Fibroblast of skin of right biceps (primary cell): ENCODE measurements at regions not wholly inside any gene's neighbourhood (a gene's known extent, or its start where the extent isn't known, plus 50 kb on each side); places are given as distances from the start of the nearest gene placed in this dataset.
"Not testable (repeated sequence)": the region's sequence is repeated elsewhere in the genome, so short reads cannot be mapped to it uniquely, and the experiment has no call there.

Experiments used
- DNase-seq: peaks from one replicate; pipeline ENCODE4 v3.0.0-alpha.2; 2013

DNA sequence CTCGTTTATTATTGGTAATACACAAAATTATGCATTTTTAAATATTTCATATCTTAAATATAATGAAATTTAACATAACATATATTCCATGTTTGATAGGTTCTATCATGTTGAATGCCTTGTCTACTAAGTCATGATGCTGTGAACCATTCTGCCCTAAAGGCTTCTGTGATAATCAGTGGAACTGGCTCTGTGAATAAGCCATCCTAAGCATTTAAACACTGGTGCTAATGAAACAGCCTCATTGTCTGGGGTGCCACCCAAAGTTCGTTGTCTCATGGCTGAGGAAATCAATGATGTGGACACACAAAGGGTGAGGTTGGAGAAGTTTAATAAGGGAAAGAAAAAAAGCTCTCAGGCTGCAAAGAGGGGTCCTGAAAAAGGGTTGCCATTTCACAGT, 264.7 kb upstream of the ZRANB2 start:
- DNase-seq, result no peak

- no peak for DNase-seq
Measured at GRCh38 chr1:71343686-71344416, 263.0 kb upstream of the ZRANB2 start.

DNA sequence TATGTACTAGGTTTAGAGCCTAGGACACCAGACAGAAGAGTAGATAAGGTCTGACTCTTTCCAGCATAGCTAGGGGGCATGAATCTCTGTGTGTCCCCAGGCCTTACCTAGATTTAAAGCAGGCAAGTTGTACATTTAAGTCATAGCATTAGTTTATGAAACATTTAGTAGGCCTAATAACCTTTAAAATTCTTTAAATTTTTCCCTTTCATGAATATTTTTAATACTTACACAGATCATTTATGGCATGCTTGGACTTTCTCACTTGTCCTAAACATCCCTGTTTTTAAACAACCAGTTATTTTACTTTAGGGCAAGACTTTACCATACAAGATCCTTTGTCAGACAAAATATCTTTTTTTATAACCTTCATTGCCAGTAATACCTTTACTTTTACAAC, 258.4 kb upstream of the ZRANB2 start:
- peak; percentile 11 for DNase-seq

DNA sequence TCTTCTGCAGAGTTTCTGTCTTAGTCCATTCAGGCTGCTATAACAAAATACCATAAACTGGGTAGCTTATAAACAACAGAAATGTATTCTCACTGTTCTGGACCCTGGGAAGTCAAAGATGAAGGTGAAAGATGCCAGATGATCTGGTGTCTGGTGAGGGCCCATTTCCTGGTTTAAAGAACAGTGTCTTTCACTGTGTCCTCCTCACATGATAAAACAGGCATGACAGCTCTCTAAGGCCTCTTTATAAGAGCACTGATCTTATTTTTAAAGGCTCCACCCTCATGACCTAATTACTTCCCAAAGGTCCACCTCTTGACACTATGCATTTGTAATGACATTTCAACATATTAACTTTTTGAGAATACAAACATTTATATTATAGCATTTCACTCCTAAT, 250.2 kb upstream of the ZRANB2 start:
- no peak for DNase-seq

DNA sequence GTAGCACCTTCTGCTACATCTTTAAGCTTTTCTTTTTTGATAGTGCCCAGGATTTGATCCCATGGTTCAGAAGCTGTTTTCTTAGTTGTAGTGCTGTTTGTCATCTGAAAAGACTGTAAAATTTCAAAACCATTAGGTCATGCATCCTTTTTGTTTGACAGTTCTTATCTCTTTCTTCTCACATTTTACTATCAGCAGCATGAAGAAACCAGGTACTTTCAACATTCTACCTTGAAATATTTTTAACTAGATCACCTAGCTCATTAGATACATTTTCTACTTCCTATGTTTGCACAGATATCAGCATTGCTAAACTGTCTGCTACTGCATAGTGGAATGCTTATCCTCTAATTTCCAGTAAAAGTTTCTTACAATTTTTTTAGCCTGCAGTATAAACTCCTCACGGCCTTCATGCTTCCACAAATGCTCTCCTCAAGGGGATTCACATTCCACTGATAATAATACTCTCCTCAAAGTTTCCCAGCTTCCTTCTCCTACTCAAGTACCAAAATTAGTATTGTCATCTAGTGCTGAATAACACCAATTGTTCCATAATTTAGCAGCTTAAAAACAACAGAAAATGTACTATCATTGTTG, 243.9 kb upstream of the ZRANB2 start:
- DNase-seq, result no peak

DNA sequence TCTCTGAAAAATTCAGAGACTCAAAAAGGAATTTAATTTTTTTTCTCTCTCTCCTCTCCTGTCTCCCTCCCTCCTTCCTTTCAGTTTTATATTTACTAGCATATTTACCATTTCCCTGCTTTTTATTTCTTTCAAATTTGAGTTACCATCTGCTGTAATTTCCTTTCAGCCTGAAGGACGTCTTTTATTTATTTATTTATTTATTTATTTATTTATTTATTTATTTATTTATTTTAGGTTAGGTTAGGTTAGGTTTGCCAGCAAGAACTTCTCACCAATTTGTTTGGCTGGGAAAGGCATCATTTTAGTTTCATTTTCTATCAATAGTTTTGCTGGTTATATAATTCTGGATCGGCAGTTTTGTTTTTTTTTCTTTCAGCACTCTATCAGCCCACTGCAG, 231.7 kb upstream of the ZRANB2 start:
- no peak for DNase-seq

- no peak for DNase-seq
Measured at GRCh38 chr1:71311376-71311775, 230.5 kb upstream of the ZRANB2 start.

DNA sequence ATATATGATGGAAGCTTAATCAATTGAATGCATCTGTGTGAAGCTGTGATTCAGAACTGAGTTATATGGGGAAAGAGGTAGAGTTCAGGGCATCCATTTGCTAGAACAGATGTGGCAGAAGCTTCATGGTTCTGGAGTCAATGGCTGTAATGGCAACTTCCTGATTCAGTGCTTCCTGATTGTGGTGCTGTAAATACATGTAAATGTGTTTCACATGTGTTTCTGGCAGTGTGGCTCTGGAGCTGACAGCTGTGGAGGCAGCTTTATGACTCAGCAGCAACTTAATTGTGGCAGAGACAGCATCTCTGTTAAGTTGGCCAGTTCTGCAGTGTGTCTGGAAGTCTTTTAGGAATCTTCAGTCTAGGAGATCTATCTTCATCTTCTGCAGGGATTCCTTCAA, 226.6 kb upstream of the ZRANB2 start:
- peak; percentile 85 for DNase-seq

DNA sequence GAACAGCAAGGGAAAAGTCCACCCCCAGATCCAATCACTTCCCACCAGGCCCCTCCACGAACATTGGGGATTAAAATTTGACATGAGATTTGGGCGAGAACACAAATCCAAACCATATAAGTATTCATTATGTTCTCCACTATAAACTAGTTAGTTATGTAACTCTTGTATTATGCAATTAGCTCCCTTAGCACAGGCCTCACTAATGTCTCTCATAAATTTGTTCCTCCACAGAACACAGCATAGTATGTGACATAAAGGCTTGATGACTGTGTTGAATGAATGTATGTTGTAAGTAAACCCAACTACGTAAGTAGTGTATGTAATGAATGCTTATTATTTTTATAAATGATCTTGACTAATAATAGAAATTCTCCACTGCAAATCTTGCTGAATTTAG, 223.3 kb upstream of the ZRANB2 start:
- no peak for DNase-seq

DNA sequence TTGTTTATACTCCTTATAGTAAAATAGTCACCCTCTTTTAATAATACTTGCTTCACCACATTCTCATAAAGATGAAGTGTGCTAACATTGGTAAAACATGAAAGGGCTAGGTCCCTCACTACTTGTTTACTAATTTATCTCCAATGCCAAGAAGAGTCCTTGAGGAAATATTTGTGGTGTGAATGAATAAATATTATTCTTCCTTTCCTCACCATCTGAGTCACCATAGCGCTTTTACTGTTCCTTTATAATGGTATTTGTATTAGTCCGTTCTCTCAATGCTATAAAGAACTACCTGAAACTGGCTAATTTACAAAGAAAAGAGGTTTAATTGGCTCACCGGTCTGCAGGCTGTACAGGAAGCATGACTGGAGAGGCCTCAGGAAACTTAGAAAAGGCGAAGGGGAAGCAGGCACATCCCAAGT, 222.8 kb upstream of the ZRANB2 start:
- no peak for DNase-seq

GRCh38 chr1:71298633-71299032, 217.8 kb upstream of the ZRANB2 start:
- DNase-seq, result peak; percentile 32

DNA sequence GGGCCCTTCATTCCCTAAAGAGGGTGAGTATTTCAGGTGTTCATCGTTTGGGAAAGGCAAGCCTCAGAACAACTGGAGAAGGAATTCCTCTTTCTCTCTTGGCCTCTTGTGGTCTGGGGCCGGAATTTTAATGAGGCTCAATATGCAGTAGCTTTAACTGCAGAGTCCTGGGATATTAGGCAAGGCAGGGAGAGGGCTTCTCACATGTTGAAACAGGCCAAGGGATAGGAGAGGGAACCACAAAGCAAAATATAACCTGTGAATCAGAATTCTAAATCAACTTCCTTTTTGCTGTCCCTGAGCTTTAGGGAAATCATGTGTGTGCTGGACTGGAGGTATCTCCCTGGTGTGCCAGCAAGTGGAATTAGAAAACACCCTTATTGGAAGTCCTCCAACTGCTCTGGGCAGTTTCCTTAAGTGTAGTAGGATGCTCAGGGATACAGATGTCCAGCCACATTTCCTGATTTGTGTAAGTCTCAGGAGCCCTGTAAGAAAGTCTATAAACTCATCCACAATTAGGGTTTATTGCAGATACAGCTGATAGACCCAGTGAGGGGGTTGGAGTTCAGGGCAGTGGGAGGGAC, 215.8 kb upstream of the ZRANB2 start:
- peak; percentile 44 for DNase-seq

- peak; percentile 48 for DNase-seq
Measured at GRCh38 chr1:71295350-71295749, 214.5 kb upstream of the ZRANB2 start.

- peak; percentile 56 for DNase-seq
Measured at GRCh38 chr1:71294178-71294577, 213.3 kb upstream of the ZRANB2 start.

GRCh38 chr1:71292203-71292602, 211.4 kb upstream of the ZRANB2 start:
- no peak for DNase-seq

DNA sequence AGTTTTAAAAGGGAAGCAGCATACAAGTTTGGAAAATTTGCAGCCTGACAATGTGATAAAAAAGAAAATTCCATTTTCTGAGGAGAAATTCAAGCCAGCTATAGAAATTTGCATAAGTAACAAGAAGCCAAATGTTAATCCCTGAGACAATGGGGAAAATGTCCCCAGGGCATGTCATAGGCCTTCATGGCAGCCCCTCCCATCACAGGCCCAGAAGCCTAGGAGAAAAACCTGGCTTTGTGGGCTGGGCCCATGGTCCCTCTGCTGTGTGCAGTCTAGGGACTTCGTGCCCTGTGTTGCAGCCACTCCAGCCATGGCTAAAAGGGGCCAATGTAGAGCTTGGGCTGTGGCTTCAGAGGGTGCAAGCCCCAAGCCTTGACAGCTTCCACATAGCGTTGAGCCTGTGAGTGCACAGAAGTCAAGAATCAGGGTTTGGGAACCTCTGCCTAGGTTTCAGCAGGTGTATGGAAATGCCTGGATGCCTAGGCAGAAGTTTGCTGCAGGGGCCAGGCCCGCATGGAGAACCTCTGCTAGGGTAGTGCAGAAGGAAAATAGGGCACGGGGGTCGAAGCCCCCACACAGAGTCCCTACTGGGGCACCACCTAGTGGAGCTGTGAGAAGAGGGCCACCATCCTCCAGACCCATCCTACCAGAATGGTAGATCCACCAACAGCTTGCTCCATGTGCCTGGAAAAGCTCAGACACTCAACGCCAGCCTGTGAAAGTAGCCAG, 209.8 kb upstream of the ZRANB2 start:
- DNase-seq, result not testable (repeated sequence)

DNA sequence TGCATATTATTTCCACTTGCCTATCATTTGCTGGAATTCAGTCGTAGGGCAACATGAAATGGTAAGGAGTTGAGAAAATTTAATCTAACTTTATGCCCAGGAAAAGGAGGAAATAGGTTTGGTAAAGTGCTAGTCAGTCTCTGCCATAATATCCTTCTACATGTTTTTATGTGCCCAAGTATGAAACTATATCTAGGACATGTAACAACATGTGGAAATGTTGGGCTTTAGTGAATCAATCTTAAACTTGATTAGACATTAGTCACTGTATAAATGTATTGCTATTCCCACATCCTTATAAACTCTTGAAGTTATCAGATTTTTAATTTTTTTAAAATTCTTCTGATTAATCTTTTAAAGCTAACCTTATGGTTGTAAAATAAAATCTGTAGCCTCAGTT, 204.7 kb upstream of the ZRANB2 start:
- DNase-seq, result no peak

DNA sequence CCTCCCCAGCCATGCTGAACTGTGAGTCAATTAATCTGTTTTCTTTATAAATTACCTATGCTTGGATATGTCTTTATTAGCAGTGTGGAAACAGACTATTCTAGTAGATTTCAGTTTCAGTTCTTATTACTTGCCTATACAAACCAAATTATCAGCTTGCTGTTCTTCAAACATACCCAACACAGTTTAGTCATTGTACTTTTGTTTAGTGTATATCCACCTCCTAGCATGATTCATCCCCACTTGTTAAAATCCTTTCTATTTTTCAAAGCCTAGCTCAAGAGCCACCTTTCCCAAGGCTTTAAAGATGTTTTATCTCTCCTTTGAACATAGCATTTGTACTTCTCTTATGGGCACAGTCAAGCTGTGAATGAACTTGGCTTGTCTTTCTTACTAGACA, 195.6 kb upstream of the ZRANB2 start:
- DNase-seq, result no peak

- peak; percentile 94 for DNase-seq
Measured at GRCh38 chr1:71273334-71273733, 192.5 kb upstream of the ZRANB2 start.

DNA sequence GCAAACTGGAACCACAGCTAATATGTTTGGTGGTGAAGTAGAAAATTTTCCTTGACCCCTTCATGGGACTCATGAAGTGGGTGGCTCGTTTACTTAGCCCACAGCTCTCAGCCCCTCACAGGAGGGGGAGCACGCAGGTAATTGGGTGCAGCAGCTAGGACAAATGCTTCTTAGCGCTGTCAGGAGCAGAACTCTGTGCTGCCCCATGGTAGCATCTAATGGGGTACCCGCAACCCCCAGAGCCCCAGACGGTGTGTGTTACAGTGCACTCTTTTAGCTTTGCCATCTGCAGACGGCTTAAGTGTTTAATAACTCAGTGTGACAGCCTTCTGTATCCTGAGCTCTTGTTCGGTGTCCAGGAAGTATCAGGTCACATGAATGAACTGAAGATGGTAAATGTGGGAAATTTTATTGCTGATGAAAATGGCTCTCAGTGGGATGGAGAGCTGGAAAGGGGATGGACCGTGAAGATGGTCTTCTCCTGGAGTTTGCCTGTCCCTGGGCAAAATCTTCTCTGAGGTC, 189.6 kb upstream of the ZRANB2 start:
- DNase-seq, result no peak

DNA sequence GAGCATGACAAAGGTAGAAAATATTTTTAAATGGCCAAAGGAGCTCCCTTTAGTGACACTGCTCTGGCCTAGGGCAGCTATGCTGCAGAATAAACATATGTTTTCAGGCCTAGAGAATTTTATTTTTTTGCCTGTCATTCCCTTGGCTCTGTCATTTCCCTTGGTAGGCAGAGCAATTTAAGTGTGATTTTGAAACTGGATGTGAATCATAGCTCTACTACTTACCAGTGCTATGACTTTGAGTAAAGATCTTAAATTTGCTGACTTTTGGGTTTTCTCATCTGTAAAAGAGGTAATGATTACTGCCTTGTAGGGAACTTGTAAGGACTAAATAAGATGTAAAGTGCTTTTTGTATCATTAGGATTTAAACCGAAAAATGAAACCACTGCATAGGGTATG, 189.0 kb upstream of the ZRANB2 start:
- DNase-seq, result peak; percentile 37

DNA sequence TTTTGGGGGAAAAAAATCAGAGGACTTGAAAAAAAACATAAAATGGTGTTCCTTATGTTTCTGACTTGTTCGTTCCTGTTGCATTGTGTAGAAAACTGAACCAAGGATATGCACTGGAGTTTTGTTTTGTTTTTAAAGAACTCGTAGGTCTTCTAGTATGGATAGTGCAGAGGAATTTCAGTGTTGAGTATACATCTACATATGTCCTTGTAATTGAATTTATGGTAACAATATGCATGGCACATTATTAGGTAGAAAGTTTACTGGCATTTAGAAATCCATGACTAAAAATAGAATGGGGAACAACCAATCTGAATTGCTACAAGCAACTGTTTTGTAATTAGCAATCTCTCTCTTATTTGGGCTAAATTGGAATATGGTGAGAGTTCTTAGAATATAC, 188.3 kb upstream of the ZRANB2 start:
- no peak for DNase-seq

- DNase-seq, result no peak
Measured at GRCh38 chr1:71267220-71267619, 186.4 kb upstream of the ZRANB2 start.

- DNase-seq, result no peak
Measured at GRCh38 chr1:71264039-71264438, 183.2 kb upstream of the ZRANB2 start.
